Ammon's horn (tissue), 1 donor: ENCODE measurements at regions not wholly inside any gene's neighbourhood (a gene's known extent, or its start where the extent isn't known, plus 50 kb on each side); places are given as distances from the start of the nearest gene placed in this dataset.
"Not testable (repeated sequence)": the region's sequence is repeated elsewhere in the genome, so short reads cannot be mapped to it uniquely, and the experiment has no call there.

ENCODE experiments used
- DNase-seq: peaks from one replicate; pipeline ENCODE4 v3.0.0-alpha.2; 2016; ENCODE audit warnings: low spot score

GRCh38 chr4:128649161-128649560, 160.3 kb upstream of the JADE1 start:
- DNase-seq: no peak

- no peak for DNase-seq
Observed at GRCh38 chr4:128648021-128648420, 161.5 kb upstream of the JADE1 start.

DNA sequence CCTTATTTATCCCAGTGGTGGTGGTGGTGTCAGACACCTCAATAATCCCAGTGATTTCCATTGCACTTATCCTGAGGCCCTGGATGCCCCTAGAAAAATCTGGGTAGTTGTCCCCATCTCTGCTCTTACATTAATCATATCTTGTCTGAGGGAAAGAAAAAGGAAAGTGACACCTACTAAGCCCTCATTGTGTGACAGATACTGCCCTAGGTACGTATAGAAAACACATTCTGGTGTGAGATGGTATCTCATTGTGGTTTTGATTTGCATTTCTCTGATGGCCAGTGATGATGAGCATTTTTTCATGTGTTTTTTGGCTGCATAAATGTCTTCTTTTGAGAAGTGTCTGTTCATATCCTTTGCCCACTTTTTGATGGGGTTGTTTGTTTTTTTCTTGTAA, 162.6 kb upstream of the JADE1 start:
- DNase-seq: not testable (repeated sequence)

GRCh38 chr4:128644693-128645654, 164.5 kb upstream of the JADE1 start:
- DNase-seq: not testable (repeated sequence)

DNA sequence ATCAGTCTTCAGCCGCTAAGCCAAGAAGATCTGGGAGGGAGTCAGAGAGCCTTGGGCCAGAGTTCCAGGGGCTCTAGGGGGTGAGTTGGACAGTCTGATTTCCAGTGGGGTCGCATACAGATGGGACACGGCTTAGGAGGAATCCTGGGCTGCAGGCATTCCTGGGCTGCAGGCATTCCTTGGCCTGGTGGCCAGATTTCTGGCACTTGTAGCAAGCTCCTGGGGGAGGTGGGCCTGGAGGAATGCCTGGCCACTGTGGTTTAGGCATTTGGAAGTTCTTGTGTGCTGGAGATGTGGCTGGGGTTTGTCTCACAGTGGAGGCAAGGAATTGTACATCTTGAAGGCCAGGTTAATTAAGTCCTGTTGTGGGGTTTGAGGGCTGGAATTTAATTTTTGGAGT, 165.4 kb upstream of the JADE1 start:
- DNase-seq: not testable (repeated sequence)

GRCh38 chr4:128641566-128641965, 167.9 kb upstream of the JADE1 start:
- DNase-seq: not testable (repeated sequence)

- peak; percentile 38 for DNase-seq
Observed at GRCh38 chr4:128639541-128640270, 169.8 kb upstream of the JADE1 start.

DNA sequence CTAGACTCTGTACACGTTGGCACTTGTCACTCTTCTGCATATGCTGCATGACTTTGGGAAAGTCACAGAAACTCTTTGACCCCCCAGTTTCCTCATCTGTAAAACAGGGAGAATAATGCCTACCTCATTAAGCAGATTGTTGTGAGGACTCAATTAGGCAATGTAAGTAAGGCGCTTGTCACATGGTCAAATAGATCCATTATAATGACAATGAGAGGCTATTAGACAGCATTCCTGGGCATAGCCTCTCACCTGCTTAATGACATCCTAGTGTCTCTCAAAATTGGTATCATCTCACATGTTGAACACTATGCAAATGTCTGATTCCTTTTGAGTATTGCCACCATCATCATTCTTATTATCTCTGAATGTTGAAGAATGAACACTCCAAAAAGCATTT, 172.6 kb upstream of the JADE1 start:
- no peak for DNase-seq

- no peak for DNase-seq
Observed at GRCh38 chr4:128635955-128636560, 173.4 kb upstream of the JADE1 start.

- peak; percentile 75 for DNase-seq
Observed at GRCh38 chr4:128635141-128635954, 174.2 kb upstream of the JADE1 start.

GRCh38 chr4:128633067-128633466, 176.4 kb upstream of the JADE1 start:
- no peak for DNase-seq

DNA sequence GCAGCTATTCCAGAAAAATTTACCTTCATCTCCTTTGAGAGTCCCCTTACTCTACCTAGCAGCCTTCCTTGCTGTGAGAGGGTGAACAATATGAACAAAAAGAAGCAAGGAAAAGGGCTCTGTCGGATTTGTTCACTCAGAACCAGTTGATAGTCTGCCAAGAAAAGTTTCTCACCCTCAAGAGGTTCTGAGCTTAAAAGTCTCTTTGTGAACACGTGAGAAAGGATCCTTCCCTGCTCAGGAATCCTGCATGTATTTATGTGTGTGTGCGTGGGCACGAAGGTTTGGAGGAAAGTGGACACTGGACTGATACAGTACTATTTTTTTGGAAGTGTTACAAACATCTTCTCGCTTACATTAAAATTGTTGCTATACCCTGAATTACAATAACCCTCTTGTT, 178.6 kb upstream of the JADE1 start:
- DNase-seq: no peak

DNA sequence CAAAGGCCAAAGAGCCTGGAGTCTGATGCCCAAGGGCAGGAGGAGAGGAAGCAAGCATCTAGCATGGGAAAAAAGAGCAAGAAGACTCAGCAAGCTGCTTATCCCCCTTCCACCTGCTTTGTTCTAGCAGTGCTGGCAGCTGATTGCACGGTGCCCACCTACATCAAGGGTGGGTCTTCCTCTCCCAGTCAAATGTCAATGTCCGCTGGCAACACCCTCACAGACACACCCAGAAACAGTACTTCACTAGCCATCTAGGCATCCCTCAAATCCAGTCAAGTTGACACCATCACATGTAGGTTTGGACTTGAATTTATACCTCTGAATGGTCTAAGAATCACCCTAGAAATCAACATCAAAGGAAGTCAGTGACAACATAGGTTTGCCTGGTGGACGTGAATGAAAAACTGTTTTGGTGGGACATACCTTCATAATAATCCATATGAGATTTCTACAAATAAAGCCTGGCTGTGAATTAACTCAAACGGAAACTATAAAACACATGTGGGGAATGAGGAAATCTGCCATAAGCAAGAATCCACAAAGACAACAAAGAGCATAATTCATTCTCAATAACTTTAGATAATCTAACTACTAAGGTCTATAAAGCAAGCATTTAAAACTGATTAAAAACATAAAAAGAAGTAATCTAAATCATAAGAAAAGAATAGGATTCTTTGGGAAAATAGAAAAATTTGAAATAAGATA, 185.8 kb upstream of the JADE1 start:
- DNase-seq: no peak

- DNase-seq: not testable (repeated sequence)
Observed at GRCh38 chr4:128620279-128620965, 189.1 kb upstream of the JADE1 start.

DNA sequence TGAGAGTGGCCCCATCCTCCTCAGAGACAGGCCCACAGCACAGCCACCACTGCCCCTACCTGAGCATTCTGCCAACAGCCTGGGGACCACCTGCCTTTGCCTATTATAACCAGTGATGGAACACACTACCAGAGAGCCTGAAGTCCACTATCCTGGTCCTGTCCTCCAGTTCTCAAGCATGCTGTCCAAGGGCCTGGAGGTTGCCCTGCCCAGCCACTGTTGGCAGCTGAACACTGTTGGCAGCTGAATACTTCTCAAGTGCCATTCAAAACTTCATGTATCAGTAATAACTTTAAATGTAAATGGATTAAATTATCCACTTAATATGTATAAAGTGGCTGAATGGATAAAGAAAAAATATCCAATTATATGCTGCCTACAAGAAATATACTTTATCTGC, 194.3 kb upstream of the JADE1 start:
- no peak for DNase-seq

- no peak for DNase-seq
Observed at GRCh38 chr4:128608006-128608405, 201.5 kb upstream of the JADE1 start.

- no peak for DNase-seq
Observed at GRCh38 chr4:128606173-128606572, 203.3 kb upstream of the JADE1 start.

GRCh38 chr4:128604840-128605239, 204.7 kb upstream of the JADE1 start:
- no peak for DNase-seq

DNA sequence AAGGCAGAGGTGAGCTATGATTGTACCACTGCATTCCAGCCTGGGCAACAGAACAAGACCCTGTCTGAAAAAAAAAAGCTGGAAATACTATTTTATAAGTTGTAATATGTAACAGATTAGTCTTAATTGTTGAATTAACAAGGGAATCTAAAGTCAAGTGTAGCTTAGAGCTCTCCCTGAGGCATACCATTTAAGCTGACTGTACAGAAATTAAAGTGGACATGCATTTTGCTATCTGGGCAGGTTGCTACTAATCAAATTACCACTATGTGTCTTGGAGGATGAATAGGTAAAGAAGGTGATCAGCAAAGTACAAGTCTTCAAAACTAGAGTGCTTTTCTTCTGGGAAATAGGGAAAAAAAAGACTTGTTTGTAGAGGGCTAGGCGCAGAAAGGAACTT, 205.3 kb upstream of the JADE1 start:
- DNase-seq: no peak

GRCh38 chr4:128603081-128603480, 206.4 kb upstream of the JADE1 start:
- DNase-seq: no peak
